ENCODE measurements at regions not wholly inside any gene's neighbourhood (a gene's known extent, or its start where the extent isn't known, plus 50 kb on each side); places are given as distances from the start of the nearest gene placed in this dataset.

DNA sequence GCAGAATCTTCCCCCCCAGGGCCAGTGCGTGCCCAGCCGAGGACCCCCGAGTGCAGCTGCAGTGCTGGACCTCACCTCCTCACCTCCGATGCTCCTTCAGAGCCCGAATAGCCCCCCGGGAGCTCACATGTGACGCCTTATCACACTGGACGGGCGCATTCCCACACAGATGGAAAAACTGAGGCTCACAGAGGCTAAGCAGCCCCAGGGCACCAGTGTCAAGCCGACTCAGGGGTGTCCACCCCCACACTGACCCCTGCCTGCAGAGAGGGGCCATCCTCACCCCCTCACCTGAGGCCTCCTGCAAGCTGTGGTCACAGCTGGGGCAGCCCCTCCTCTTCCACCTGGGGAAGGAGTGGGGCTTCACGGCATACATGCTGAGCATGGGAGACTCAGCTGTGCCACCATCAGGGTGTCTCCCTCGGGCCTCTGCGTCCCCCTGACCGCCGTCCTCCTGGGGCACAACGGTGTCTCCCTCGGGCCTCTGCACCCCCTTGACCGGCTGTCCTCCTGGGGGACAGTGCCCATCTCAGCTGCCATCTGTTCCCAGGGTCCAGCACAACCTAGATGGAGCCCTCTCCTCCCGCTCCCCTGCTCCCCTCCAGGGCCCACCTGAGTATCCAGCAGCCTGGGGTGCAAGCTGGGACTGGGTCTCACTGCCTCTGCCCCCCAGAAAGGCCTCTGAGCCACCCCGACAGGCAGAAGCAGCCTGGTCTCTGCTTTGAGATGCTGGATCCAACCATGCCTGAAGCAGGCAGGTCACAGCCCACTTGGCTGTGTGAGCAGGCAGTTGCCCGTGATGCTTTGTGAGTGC lies 85.3 kb upstream of the NKX1-1 start:
- no peak overlapping the region for H3K4me2 ChIP-seq
- H3K4me1 ChIP-seq = no peaks in the 10 kb centered on the region
- H3K9me3 ChIP-seq = 0 out of 3 replicates have a peak, but pooled peaks cover under 1% of the 10 kb centered on the region
- ATAC-seq = no peak
- DNase-seq (ENCODE audit: low read depth in 1 of 2, low spot score in 1 of 2) = no peak
- ChIA-PET POLR2A (no interaction called here), CTCF (interaction anchor here (1.0 kb wide), 1 partner anchor 22 kb away, joined by 3 read pairs; no protein-coding TSS in a partner anchor)
- 54% methylated on average over 7 of the region's 21 CpGs for WGBS (ENCODE audit: missing lambda C conversion rate)
- no peak for TF ChIP-seq EP300 (IDR thresholded peaks at IDR 0.05)
- no peak for TF ChIP-seq EHMT2 (IDR thresholded peaks at IDR 0.05; ENCODE audit: low read depth)
- TF ChIP-seq GATA3 (IDR thresholded peaks at IDR 0.05; ENCODE audit: borderline replicate concordance) = no peak
- no peak for TF ChIP-seq CHD4 (IDR thresholded peaks at IDR 0.05; ENCODE audit: borderline replicate concordance)
- TF ChIP-seq MAZ (IDR thresholded peaks at IDR 0.05; ENCODE audit: borderline replicate concordance, low read depth, low read length) = no peak
- no peak for FAIRE-seq
- no peak overlapping the region for H3K4me3 ChIP-seq
- no peak overlapping the region for H3K27ac ChIP-seq

DNA sequence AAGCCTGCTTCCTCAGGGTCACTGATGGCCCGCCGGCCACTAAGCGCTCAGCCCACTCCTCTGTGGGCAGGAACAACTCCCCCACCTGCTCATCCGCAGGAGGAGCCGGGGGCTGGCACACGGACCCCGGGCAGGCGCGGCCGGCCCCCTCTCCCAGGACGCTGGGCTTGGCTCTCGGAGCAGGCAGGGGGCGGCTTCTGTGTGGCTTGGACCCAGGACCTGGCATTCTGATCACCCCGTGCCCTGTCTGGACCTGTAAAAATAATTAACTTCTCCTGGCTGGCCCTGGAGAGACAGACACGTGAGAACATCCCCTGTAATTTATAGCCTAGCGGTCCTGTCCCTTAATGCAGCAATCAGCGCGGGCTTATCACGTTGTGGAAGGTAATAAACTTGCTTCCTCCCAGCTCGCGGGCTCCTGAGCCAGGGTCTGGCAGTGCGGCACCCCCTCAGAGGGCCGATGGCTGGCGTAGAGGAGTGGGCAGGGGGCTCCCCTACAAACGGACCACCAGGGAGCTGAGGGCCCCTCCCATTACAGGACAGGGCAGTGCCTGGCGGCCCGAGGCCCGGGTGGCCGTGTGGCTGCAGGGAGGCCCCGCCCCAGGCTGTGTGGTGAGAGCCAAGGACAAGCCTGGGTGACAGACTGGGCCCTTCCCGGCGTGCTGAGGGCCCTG lies 84.5 kb upstream of the NKX1-1 start:
- Histone ChIP-seq H3K9me3 (0 out of 3 replicates have a peak, but pooled peaks cover 8% of the 10 kb centered on the region), H3K4me3 (no peak overlapping the region), H3K4me2 (no peak overlapping the region), H3K4me1 (no peaks in the 10 kb centered on the region), H3K27ac (no peak overlapping the region)
- ChIA-PET CTCF (interaction anchor here (1.0 kb wide), 1 partner anchor 23 kb away, joined by 3 read pairs; no protein-coding TSS in a partner anchor), POLR2A (no interaction called here)
- ATAC-seq (peak in 1 of 2 experiments; percentile 33; a peak in 1 of 6 replicates), FAIRE-seq (no peak), DNase-seq (ENCODE audit: low read depth in 1 of 2, low spot score in 1 of 2) (no peak)
- WGBS (ENCODE audit: missing lambda C conversion rate) = 68% methylated on average over 14 of the region's 32 CpGs
- TF ChIP-seq CBX2 (IDR thresholded peaks at IDR 0.05; ENCODE audit: borderline replicate concordance, low read depth) (no peak), FOSL2 (IDR thresholded peaks at IDR 0.05) (no peak), FOSL2 (CRISPR knock-in tag; IDR thresholded peaks at IDR 0.05) (no peak), GATA3 (IDR thresholded peaks at IDR 0.05; ENCODE audit: borderline replicate concordance) (no peak), NFE2L2 (conservative IDR thresholded peaks at IDR 0.05; ENCODE audit: low read length) (no peak), CHD2 (IDR thresholded peaks at IDR 0.05; ENCODE audit: low read length, partially characterized antibody) (no peak), JUN (IDR thresholded peaks at IDR 0.05) (no peak), HEYL (CRISPR knock-in tag; IDR thresholded peaks at IDR 0.05) (no peak), FOSB (CRISPR knock-in tag; IDR thresholded peaks at IDR 0.05) (no peak), HOXA7 (CRISPR knock-in tag; IDR thresholded peaks at IDR 0.05) (no peak), SMC3 (IDR thresholded peaks at IDR 0.05) (no peak), NPAS2 (CRISPR knock-in tag; IDR thresholded peaks at IDR 0.05; ENCODE audit: borderline replicate concordance) (no peak), RAD21 (conservative IDR thresholded peaks at IDR 0.05 in 1 of 2, IDR thresholded peaks at IDR 0.05 in 1 of 2) (no peak), CEBPB (IDR thresholded peaks at IDR 0.05) (no peak)
- TF ChIP-seq, protein P1, sequence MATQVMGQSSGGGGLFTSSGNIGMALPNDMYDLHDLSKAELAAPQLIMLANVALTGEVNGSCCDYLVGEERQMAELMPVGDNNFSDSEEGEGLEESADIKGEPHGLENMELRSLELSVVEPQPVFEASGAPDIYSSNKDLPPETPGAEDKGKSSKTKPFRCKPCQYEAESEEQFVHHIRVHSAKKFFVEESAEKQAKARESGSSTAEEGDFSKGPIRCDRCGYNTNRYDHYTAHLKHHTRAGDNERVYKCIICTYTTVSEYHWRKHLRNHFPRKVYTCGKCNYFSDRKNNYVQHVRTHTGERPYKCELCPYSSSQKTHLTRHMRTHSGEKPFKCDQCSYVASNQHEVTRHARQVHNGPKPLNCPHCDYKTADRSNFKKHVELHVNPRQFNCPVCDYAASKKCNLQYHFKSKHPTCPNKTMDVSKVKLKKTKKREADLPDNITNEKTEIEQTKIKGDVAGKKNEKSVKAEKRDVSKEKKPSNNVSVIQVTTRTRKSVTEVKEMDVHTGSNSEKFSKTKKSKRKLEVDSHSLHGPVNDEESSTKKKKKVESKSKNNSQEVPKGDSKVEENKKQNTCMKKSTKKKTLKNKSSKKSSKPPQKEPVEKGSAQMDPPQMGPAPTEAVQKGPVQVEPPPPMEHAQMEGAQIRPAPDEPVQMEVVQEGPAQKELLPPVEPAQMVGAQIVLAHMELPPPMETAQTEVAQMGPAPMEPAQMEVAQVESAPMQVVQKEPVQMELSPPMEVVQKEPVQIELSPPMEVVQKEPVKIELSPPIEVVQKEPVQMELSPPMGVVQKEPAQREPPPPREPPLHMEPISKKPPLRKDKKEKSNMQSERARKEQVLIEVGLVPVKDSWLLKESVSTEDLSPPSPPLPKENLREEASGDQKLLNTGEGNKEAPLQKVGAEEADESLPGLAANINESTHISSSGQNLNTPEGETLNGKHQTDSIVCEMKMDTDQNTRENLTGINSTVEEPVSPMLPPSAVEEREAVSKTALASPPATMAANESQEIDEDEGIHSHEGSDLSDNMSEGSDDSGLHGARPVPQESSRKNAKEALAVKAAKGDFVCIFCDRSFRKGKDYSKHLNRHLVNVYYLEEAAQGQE (IDR thresholded peaks at IDR 0.05) = no peak
- TF ChIP-seq, protein P2, sequence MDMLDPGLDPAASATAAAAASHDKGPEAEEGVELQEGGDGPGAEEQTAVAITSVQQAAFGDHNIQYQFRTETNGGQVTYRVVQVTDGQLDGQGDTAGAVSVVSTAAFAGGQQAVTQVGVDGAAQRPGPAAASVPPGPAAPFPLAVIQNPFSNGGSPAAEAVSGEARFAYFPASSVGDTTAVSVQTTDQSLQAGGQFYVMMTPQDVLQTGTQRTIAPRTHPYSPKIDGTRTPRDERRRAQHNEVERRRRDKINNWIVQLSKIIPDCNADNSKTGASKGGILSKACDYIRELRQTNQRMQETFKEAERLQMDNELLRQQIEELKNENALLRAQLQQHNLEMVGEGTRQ (IDR thresholded peaks at IDR 0.05) = no peak

Data from A549 (cell line).